Hematopoietic multipotent progenitor cell (in vitro differentiated cells): ENCODE measurements at regions not wholly inside any gene's neighbourhood (a gene's known extent, or its start where the extent isn't known, plus 50 kb on each side); places are given as distances from the start of the nearest gene placed in this dataset.

ENCODE experiments used
- DNase-seq, 3 donors: peaks; one replicate each; pipeline ENCODE4 v3.0.0-alpha.2; 2011 to 2015; ENCODE audit warnings: low read depth in 2 of 3, low spot score in 2 of 3

DNA sequence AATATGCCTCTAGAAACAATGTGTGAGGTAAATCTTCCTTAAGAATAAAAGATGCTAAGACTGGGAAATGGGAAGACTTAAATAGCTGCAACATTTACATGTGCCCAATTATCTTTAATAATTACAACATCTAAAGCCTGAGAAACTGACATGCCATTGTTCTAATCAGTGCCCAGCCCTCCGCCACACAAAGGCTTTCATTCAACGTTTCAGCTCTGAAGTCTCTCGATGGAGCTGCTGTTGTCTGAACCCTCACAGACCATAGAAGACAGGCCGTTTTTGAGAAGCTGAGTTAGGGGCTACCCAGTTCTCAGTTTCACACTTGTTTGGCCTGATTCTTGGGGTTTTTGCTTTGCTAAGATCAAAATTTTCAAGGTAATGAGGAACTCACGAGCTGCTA lies 315.4 kb upstream of the CHST9 start:
- no peak for DNase-seq

DNA sequence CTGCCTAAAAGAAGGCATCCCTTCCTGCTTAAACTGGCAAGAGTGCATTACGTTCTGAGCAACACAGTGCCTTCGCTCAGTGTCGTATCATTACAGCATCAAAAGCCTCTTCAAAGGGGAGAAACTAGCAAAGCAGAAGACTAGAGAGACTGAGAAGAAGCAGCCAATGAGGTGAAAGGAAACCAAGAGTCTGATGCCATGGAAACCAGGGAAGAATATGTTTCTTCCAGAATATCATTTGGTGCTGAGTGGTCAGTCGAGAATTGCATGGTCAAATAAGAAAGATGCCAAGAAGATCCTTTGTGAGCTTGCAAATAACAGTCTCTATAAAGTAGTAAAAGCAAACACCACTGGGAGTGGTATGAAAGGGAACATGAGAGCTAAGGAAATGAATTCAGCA lies 312.1 kb upstream of the CHST9 start:
- DNase-seq, result no peak

DNA sequence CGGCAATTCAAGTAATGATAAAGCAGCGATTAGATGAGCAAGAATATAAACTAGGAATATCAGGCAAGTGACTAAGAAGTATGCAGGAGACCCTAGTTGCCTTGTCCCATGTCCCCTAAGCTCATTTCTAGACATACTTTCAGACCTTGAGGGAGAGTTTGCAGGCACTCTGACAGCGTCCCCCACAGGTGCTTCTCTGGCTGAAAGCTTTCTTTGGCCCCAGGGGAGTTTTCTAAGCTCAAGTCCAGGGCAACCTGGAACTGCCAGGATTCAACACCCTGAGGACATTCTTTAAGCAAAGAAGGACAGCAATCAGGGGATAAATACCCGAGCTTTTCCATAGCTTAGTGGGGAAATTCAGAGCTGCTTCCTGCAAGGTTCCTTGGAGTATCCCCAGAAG lies 308.1 kb upstream of the CHST9 start:
- no peak for DNase-seq

DNA sequence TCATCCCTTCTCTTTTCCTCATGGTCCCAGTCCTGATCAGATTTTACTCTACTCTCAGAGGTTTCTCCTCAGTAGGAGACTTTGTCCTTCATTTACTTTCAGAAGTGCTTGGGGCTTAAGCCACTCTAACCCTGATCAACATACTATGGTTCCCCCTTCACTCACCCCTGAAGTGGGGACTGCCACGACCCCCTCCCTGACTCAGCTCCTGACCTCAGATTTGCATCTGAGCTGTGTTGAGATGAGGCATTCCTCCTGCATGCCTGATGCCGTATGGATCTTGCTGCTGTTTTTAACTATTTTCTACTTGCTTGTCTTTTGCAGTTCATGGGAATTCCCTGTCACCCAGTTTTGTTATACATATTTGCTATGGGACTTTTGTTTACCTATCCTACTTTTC lies 306.7 kb upstream of the CHST9 start:
- no peak for DNase-seq

DNA sequence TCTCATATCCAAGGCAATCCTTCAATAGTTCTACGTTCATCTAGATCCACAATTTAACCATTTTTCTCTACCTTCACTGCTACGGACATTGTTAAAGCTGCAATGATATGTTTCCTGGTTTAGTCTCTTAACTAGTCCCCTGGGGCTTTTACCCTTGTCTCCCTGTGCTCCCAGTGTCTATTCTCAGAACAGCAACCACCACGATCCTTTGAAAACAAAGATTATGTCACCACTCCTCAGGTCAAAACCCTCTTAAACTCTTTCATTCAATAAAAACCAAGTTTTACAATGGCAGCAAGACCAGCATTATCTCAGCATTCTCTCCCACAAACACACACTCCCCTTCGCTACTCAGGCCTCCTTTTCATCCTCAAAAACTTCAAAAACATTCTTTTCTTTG lies 298.2 kb upstream of the CHST9 start:
- DNase-seq, result no peak

DNA sequence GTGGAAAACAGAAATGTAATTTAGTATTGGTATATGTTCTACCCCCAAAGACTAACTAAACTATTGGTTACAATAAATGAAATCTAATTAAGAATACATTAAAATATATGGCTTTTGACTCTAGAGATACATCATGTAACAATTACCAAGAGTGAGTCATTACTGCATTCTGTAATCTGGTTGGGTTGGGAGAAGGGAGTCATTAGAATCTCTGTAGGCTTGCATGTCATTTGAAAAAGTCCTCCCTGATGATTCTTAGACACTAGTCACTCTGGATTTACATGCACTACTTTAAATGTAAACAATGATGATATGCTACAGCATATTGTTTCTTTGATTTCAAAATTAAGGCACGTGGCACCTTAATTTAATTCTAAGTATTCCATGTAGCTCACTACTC lies 293.4 kb upstream of the CHST9 start:
- DNase-seq, result no peak

DNA sequence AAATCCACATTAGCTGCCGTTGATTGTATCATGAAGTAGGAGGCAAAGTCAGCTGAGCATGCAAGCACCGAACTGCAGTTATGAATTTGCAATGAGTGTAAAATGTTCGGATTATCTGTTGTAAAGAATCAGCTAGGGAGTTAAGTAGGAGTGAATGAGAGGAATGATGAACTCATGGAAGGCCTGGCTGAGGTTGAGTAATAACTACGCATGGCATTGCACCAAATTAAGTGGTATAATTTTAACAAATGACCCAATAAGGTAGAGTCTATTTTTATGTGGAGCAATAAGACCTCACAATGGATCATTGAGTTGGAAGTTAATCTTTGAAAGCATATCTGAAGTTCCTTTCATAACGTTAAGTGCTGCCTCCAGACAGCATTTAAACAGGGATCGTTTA lies 288.2 kb upstream of the CHST9 start:
- DNase-seq, result no peak

DNA sequence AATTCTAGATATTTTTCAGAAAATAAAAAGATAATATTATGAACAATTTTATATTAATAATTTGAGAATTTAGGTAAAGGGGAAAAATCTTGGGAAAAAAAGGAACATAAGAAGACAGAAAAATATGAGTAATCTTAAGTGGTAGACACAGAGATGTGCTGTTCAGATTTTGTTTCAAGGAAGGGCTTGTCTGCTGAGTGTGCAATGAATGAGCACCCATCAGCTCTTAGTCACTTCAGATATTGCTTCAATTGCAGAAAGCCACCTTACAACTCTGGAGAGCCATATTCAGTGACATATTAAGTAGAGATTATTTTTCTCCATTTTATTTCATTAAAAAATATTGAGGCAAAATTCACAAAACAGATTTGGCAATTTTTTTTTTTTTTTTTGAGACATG lies 282.0 kb upstream of the CHST9 start:
- DNase-seq, result no peak

DNA sequence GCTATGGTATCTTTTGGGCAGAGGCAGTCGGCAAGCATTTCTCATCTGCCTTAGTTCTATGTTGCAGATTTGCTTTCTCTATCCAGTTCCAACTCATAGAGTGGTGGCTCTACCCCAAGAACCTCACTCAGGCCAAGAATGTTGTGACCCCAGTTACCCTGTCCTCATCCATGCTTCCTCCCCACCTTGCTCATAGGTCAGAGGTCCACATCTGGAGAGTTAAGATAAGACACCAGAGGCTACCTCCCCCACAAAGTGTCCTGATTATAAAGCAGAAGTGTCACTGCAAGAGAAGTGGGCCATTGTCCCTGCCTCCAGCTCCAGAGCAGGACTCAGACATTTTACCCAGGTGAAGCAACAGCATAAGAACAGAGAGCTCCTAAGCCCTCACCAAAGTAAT lies 276.8 kb upstream of the CHST9 start:
- DNase-seq, result no peak

DNA sequence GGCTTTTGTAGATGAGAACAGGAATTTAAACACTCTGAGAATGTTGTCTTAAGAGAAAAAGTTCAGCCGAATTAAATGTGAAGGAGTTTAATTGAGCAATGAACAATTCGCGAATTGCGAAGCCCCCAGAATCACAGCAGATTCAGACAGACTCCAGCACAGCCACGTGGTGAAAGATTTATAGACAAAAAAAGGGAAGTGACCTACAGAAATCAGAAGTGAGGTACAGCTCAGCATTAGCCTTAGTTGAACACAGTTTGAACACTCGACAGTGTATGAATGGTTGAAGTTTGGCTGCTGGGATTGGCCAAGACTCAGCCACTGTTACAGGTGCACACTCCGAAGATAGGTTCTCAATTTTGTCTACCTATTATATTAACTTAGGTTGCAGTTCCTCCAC lies 264.0 kb upstream of the CHST9 start:
- no peak for DNase-seq

DNA sequence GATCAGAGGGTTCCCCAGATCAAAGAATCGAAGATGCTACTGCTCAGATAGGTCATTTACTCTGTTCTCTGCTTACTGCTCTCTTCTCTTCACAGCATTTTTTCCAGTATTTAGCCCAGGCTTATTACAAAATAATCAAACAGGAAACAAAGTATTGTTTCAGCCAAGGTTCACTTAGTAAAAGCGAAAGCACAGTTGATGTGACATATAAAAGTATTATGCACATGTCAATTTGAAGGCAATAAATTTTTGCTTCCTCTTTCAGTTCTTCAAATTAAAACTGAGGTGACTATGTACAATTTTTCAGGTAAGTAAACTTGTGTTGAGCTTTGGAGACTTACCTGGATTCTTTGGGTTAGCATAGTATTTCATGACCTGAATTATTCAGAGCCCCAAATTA lies 262.8 kb upstream of the CHST9 start:
- DNase-seq, result no peak

DNA sequence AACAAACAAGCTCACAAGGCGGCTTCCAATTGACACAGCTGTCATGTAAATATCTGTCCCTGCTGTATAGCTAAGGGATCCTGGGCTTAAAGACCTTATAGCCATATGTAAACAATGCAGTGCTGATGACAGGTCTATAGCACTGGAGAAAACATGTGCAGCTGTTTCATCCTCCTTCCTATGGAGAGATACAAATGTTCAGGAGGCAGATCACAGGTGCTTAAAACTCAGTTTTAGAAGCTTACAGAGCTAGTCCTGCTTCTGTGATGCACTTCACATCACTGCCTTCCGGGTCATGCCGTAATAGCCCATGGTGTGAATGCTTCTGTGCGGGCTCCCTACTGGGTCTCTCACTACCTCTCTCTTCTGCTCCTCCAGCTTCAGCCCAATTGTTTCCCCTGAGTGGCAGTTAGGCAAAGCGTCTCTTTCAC lies 262.4 kb upstream of the CHST9 start:
- DNase-seq, result no peak

DNA sequence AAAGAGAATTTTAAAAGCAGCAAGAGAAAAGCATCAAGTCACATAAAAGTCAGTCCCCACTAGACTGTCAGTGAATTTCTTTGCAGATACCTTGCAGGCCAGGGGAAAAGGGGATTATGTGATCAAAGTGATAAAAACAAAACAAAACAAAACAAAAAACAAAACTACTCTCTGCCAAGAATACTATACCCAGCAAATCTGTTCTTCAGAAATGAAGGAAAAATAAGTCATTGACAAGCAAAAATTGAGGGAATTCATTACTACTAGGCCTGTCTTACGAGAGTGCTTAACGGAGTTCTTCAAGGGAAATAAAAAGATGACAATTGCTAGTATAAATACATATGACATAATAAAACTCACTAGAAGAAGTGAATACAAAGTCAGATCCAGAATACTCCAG lies 245.5 kb upstream of the CHST9 start:
- no peak for DNase-seq

DNA sequence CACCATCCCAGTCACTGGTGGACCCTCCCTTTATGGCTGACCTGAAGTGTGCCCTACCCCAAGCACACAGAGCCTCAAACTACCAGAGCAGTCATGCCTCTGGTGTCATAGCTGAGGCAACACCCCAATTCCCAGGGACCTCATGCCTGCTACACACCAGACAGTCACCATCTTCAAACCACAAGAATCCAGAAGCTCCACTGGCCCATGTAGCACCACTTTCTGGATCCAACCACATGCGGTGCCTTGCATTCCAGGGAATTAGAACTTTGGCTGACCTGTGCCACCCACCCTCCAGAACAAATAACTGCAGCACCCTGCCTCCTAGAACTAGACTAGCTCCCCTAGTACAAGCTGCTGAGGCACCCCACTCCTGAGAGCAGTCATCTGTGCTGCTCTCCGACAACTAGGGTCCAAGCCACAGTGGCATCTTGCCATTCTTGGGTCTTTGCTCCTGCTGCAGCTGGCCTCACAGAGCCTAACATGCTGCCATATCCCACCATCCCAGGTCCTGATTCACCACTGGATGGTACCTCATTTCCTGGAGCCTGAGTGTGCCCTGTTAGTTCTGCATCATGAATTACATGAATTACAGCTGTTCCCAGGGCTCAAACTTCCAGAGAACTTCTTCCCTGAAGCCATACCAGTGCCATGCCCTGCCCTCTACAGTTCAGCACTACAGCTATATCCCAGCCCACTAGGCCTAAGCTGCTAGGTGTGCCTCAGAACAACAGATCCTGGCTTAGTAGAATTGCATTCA lies 243.8 kb upstream of the CHST9 start:
- no peak for DNase-seq

DNA sequence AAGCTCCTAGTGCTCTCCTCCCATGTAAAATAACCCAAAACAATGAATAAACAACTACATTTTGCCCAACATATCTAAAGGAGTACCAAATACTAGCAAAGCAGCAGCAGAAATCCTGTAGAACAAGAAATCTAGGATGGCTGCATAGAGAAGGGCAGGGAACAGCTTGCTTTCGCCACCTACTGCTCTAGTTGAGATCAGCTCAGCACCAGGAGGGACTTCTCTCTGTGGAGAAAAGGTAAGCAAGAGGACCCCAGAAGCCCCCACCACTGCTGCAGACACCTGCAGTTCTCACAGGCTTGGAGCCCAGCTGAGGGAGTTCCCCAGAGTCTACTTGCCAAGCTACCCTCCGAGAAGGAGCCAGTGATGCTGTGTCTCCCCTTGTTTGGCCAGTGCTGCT lies 243.0 kb upstream of the CHST9 start:
- DNase-seq, result no peak

DNA sequence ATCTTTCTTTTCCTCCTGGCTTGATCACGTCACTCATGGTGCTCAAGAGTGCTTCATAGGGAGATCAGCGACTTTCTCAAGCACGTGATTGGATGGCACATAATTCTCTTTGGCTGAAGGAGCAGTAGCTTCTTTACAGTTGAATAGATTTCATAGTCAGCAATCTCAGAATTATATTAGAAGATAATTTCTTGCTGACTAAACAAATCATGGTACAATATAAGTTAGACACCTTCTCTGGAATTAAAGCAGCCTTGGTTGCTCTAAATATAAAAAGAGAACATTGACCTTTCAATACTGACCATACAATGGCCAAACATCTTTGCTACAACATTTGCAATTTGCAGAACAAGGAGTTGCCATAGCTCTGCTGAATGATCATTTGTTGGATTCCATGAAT lies 238.5 kb upstream of the CHST9 start:
- DNase-seq, result no peak

DNA sequence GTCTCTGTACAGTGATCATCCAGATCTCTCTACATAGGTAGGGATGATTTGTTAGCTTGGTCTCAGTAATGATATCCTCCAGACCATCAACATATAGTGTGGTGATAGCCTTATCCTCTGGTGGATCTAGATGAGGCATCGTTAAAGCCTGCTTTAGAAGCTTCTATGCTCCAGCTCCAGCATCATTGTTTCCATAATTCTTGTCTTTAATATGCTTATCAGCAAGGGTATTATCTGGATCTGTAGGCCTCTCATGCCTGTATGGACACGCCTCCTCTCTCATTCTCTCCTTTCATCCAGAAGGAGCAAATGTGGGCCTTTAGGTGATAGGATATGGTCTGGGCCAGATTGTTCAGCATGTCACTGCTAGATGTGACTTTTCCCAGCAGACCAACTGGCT lies 234.5 kb upstream of the CHST9 start:
- DNase-seq, result no peak

DNA sequence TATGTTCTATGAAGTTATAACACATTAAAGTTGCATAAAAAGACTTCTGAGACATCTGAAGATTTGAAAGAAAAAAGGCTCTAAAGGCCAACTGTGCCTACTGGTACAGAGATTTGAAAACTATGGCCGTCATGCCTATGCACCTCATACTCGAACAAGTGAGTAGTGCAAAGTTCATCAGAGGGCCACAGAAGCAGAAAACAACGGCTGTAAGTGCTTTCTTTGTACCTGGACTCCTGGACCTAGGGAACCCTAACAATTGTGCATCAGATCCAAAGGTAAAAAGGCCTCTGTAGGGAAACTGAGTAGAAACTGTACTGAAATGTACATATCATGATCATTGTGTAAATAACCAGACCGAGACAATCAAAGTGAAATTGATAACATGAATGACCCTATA lies 230.4 kb upstream of the CHST9 start:
- no peak for DNase-seq

DNA sequence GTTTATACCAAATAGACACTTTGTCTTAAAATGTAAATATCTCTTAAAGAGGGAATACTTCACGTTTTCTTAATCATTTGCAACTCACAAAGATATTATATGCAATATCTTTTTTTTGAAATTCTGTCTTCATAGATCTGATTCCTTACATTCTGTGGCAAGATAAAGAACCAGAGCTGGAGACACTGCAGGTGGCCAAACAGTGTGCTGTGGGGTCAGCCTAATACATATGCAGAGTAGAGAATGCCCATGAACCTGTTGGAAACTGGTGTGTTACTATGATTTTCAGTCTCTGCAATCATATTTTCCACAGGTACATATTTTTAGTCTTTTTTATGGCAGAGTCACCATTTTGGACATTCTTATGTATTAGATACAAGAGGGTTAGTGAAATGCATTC lies 229.6 kb upstream of the CHST9 start:
- no peak for DNase-seq

DNA sequence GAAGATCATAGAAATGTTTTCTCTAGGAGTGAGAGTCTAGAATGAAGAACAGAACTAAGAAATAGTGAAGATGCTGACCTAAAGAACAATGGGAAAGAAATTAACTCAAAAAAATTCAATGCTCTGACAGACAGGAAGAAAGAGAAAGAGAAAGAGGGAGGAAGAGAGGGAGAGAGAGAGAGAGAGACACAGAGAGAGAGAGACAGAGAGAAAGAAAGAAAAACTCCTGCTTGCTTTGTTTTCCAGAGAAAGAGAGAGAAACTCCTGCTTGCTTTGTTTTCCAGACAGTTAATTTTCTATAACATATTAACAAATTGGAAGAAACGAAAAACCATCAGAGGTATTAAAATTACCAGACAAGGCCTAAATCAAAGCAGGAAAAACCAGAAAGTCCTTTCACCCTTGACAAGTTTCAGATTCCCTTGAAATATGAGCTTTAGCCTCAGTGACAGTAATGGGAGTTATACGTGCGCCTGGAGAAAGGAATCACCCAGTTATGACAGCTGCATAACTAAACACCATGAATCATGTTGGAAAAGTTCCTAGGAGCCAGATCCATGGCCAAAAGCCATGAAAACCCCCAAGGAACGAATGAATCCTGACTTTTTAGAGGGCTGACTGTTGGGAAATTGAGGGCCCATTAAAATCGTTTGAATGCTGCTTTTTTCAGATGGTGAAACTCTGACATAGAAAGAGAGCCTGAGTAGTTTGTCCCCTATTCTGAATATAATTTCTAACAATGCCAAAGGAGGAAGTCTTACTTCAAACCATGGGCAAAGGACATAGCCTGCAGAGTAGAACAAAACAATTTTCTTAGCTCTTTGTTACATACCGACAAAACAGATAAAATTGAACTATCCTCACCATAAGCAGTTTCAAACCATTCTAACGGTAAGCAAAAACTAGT lies 228.6 kb upstream of the CHST9 start:
- no peak for DNase-seq

DNA sequence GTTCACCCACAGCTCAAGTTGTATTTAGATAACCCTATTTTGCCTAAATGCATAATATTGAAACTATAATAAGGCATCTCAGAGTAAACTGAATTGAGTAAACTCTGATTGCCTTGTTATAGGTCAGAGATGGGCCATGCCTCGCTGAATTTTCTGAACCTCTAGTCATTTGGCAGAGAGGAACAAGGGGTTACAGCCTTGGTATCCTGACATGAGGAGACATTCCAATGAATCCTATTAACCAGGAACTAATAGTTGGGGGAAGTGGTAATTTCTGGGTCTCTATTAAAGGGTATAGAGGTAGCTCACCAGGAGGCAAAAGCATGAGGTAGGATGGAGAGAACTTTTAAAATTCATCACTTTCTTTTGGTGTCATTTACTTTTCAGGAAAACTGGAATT lies 227.4 kb upstream of the CHST9 start:
- DNase-seq, result no peak

DNA sequence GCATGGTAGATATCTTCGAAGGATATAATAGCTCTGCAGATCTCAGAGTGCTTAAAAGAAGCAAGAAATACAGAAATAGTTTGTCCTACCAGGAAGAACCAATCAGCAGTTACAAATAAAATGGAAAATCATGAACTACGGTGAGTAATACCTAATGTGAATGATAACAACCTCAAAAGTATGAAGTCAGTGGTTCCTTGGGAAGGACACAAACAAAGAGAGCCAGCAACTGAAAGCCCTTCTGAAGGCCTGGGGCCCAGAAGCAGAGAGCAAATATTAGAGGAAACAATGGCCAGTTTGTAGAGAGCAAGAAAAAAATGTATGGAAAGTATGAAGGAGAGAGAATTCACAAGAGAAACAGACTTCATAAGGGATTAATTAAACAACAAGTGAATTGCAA lies 226.8 kb upstream of the CHST9 start:
- no peak for DNase-seq
